ENCODE measurements at regions not wholly inside any gene's neighbourhood (a gene's known extent, or its start where the extent isn't known, plus 50 kb on each side); places are given as distances from the start of the nearest gene placed in this dataset.

DNA sequence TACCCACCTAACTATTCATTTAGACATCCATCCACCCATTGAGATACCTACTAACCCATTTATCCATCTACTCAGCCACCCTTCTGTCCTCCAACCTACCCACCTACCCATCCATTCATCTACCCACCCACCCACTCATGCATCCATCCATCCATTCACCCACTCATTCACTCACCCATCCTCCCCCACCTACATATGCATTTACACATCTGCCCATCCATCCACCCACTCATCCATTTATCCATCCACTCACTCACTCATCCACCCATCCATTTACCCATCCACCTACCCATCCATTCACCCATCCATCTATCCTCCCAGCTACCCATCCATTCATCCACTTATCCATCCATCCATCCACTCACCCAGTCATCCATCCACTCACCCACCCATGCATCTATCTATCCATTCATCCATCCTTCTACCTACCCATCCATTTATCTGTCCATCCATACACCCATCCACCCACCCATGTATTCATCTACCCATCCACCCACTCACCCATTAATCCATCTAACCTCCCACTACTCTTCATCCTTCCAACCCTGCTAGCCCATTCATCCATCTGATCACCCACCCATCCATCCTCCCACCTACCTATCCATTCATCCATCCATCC lies 378.7 kb downstream of the CTTN start:
- Histone ChIP-seq H3K4me3 (ENCODE audit: low read depth, low read length) (no peak overlapping the region), H3K4me1 (ENCODE audit: insufficient read depth) (no peaks in the 10 kb centered on the region), H3K36me3 (ENCODE audit: insufficient read depth) (no peaks in the 10 kb centered on the region), H3K27ac (ENCODE audit: low read depth) (no peak overlapping the region)
- DNase-seq (ENCODE audit: extremely low spot score): no peak

DNA sequence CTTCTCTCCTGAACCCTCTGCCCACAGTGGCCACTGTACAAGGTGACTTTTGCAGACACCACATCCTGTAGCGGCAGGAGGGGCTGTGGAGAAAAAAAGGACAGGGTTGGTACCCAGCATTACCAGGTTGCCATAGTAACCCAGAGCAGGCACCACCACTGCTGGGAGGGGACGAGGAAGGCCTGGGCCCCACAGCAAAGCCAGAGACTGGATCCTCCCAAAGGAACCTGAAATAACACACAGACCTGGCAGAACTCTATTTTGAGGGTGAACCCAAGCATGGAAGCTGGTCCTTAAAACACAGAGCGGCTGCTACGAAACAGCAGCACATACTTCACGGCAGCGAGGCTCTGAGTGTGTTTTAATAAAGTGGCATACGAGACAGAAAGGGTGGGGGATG lies 380.6 kb downstream of the CTTN start:
- Histone ChIP-seq H3K4me1 (ENCODE audit: insufficient read depth) (no peaks in the 10 kb centered on the region), H3K36me3 (ENCODE audit: insufficient read depth) (no peaks in the 10 kb centered on the region), H3K27ac (ENCODE audit: low read depth) (no peak overlapping the region), H3K4me3 (ENCODE audit: low read depth, low read length) (no peak overlapping the region)
- no peak for DNase-seq (ENCODE audit: extremely low spot score)
- WGBS: 63% methylated on average over 7 of the region's 7 CpGs

DNA sequence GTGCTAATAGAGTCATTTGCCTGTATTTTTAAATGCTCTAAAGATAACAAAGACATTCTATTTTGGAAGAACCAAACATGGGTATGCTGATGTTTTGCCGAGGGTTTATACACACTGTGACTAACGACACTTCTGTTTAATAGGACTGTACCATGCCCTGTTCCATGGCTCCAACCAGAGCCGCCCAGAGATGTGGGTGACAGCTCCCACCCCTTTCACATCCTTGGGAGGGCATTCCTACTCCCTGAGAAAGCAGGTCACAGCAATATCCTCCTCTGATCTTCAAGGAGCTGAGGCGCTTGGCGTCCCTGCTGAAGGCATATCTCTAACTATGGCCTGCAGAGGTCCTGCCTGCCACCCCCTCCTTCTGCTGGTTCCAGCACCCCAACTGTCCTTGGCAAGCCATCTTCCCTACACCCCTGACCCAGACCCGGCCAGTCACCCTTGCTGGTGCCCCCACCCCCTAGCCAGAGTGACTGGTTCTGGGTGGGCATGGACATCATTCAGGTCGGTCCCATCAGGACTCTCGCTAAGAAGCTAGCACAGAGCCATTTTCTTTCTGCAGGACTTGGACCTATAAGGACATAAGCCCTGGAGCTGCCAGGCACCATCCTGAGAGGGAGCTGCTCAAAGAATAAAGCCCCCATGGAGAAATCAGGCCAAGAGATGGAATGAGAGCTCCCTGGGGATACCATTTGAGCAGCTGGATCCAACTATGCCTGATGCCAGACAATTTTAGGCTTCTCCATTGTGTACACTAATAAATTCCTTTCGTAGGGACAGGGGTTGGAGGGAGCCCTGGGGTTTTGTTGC lies 381.3 kb downstream of the CTTN start:
- Histone ChIP-seq H3K36me3 (ENCODE audit: insufficient read depth) (no peaks in the 10 kb centered on the region), H3K27ac (ENCODE audit: low read depth) (no peak overlapping the region), H3K4me1 (ENCODE audit: insufficient read depth) (no peaks in the 10 kb centered on the region), H3K4me3 (ENCODE audit: low read depth, low read length) (no peak overlapping the region)
- no peak for DNase-seq (ENCODE audit: extremely low spot score)
- WGBS: 77% methylated on average over 9 of the region's 9 CpGs

DNA sequence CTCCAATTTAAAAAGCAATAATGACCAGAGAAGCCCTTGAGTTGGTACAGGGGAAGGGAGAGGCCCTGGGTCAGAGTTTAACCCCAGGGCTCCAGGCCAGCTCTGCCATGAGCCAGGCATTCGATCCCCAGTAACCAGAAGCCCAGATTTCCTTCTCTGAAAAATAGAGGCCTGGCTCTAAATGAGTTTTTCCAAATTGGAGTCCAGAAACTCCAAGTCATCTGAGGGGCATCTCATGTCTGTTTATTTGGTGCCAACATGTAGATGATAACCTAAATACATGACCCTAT lies 381.9 kb downstream of the CTTN start:
- Histone ChIP-seq H3K27ac (ENCODE audit: low read depth) (no peak overlapping the region), H3K36me3 (ENCODE audit: insufficient read depth) (no peaks in the 10 kb centered on the region), H3K4me3 (ENCODE audit: low read depth, low read length) (no peak overlapping the region), H3K4me1 (ENCODE audit: insufficient read depth) (no peaks in the 10 kb centered on the region)
- no peak for DNase-seq (ENCODE audit: extremely low spot score)
- 74% methylated on average over 1 of the region's 1 CpG for WGBS

DNA sequence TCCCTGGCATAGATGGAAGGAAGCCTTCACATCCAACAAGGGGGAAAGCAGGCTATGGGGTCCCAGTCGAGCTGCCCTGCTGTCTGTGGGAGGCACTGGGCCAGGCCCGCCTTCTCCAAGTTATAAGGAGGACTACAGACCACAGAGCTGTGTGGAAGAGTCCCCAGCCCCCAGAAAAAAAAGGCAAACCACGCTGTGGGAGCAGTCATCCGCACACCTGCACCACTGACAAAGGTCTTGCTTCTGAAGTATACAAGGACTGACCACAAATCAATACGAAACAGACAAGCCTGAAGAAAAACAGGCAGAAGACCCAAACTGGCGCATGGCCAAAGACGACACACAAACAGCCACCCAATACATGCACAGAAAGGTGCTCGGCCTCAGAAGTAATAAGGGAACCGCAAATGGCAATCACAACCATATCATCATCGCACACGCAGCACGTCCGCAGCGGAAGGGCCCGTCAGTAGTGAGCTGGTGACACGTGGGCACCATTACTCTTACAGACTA lies 384.1 kb downstream of the CTTN start:
- Histone ChIP-seq H3K36me3 (ENCODE audit: insufficient read depth) (no peaks in the 10 kb centered on the region), H3K4me3 (ENCODE audit: low read depth, low read length) (no peak overlapping the region), H3K27ac (ENCODE audit: low read depth) (no peak overlapping the region), H3K4me1 (ENCODE audit: insufficient read depth) (no peaks in the 10 kb centered on the region)
- WGBS: 85% methylated on average over 16 of the region's 16 CpGs
- no peak for DNase-seq (ENCODE audit: extremely low spot score)

DNA sequence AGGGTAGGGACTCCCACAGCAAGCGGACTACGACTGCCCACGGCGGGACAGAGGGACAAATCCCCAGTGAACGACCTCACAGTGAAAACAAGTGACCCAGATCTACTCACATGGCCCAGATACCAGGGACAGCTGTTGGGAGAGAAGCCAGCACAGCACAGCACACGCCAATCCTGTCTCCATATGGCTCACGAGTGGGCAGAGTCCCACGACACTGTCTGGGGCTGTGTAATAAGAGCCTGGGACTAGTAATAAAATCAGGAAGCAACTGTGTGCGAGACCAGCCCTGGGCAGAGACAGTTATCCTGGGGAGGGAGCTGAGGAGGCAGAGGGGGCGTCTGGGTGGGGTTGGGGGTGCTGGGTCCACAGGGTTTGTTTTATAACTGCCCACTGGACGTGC lies 385.0 kb downstream of the CTTN start:
- H3K36me3 ChIP-seq (ENCODE audit: insufficient read depth): no peaks in the 10 kb centered on the region
- no peak overlapping the region for H3K27ac ChIP-seq (ENCODE audit: low read depth)
- DNase-seq (ENCODE audit: extremely low spot score): no peak
- H3K4me3 ChIP-seq (ENCODE audit: low read depth, low read length): no peak overlapping the region
- H3K4me1 ChIP-seq (ENCODE audit: insufficient read depth): no peaks in the 10 kb centered on the region
- WGBS: 52% methylated on average over 11 of the region's 11 CpGs

DNA sequence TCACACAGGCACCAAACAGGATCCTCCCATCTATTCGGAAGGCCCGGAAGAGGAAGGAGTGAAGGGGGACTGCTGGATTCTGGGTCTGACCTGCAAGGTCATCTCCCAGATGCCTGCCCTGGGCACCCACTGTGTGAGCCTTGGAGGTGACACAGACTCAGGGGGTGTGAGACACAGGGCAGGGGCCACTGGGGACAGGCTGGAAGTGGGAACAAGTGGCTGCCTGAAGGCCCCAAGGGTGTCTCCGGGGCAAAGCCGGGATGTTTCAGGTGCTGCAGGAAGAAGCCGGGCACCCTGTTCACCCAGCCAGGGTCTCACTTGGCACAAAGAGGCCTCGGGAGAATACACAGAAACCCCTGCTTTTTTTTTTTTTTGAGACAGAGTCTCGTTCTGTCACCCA lies 385.5 kb downstream of the CTTN start:
- no peaks in the 10 kb centered on the region for H3K4me1 ChIP-seq (ENCODE audit: insufficient read depth)
- H3K27ac ChIP-seq (ENCODE audit: low read depth): no peak overlapping the region
- no peak overlapping the region for H3K4me3 ChIP-seq (ENCODE audit: low read depth, low read length)
- DNase-seq (ENCODE audit: extremely low spot score): no peak
- WGBS: 86% methylated on average over 7 of the region's 7 CpGs
- no peaks in the 10 kb centered on the region for H3K36me3 ChIP-seq (ENCODE audit: insufficient read depth)

DNA sequence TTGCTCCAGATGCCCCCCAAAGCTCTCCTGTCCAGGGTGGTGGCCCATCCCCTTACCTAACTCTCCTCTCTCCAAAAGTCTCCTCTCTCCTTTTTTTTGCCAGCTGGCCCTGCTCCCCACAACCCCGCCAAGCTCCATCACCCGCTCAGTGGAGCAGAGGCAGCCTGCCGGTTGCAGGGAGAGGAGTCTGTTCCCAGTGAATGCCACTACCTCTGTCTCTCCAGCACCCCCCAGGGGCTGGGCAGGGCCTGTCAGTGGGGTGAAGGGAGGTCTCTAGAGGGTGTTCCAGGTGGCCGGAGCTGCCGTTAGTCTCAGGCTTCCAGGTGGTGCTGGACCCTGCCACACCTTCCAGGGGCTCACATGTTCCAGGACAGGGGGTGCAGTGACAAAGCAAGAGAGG lies 387.0 kb downstream of the CTTN start:
- DNase-seq (ENCODE audit: extremely low spot score): no peak
- Histone ChIP-seq H3K4me1 (ENCODE audit: insufficient read depth) (no peaks in the 10 kb centered on the region), H3K36me3 (ENCODE audit: insufficient read depth) (no peaks in the 10 kb centered on the region), H3K4me3 (ENCODE audit: low read depth, low read length) (no peak overlapping the region), H3K27ac (ENCODE audit: low read depth) (no peak overlapping the region)
- 82% methylated on average over 5 of the region's 5 CpGs for WGBS

DNA sequence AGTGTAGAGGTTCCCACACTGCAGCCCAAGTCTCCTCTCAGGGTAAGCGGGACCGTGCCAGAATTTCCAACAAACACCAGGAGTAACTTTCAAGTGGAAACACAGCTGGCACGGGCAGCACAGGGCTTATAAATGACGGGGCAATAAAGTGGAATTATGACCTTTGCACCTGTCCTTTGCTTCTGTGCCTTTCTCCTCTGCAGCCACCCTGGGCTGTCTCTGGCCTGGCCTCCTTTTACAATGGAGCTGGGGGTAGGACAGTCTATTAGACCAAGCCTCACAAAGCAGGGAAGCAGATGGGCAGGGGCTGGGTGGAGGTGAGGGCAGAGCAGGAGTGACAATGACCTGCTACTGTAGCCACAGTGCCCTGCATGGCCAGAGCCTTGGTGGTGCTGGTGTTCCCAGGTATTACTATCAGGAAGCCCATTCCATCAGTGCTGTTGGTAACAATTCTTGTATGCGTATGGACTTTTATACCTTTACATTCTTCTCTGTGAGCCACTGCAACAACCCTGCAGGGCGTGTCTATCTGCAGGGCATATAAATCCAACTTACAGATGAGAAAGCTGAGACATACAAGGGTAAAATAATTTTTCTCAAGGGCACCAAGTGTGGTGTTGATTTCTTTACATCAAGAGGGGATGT lies 387.8 kb downstream of the CTTN start:
- WGBS: 70% methylated on average over 6 of the region's 6 CpGs
- H3K4me3 ChIP-seq (ENCODE audit: low read depth, low read length): no peak overlapping the region
- no peaks in the 10 kb centered on the region for H3K4me1 ChIP-seq (ENCODE audit: insufficient read depth)
- H3K27ac ChIP-seq (ENCODE audit: low read depth): no peak overlapping the region
- no peaks in the 10 kb centered on the region for H3K36me3 ChIP-seq (ENCODE audit: insufficient read depth)
- no peak for DNase-seq (ENCODE audit: extremely low spot score)

DNA sequence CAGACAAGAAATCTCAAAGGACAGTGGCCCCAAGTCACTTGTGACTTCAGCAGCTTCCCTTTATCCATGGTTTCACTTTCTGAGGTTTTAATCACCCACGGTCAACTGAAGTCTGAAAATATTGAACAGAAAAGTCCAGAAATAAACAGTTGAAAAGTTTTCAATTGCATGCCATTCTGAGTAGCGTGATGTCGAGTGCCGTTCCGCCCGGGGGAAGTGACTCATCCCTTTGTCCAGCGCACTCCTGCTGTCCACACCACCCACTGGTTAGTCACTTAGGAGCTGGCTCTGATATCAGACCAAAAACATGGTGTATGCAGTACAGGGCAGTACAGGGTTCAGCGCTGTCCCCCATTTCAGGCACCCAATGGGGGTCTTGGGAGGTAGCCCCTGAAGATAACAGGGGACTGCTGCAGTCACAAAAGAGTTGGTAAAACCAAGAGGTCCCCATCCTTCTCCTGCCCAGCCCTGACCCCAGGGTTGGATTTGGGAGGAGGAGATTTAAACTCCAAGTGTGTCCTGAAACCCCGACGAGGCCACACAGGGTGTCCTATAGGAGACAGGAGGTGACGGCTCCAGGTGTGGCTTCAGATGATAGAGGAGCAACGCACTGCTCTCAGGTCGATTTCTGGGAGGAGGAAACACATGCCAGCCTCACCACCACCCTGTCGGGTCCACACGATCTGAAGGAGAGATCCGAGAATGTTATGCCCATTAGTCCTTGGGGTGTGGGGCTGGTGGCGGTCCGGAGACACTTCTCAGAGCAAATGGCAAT lies 390.1 kb downstream of the CTTN start:
- Histone ChIP-seq H3K4me1 (ENCODE audit: insufficient read depth) (no peaks in the 10 kb centered on the region), H3K4me3 (ENCODE audit: low read depth, low read length) (no peak overlapping the region), H3K27ac (ENCODE audit: low read depth) (no peak overlapping the region), H3K36me3 (ENCODE audit: insufficient read depth) (no peaks in the 10 kb centered on the region)
- 85% methylated on average over 18 of the region's 18 CpGs for WGBS
- no peak for DNase-seq (ENCODE audit: extremely low spot score)

DNA sequence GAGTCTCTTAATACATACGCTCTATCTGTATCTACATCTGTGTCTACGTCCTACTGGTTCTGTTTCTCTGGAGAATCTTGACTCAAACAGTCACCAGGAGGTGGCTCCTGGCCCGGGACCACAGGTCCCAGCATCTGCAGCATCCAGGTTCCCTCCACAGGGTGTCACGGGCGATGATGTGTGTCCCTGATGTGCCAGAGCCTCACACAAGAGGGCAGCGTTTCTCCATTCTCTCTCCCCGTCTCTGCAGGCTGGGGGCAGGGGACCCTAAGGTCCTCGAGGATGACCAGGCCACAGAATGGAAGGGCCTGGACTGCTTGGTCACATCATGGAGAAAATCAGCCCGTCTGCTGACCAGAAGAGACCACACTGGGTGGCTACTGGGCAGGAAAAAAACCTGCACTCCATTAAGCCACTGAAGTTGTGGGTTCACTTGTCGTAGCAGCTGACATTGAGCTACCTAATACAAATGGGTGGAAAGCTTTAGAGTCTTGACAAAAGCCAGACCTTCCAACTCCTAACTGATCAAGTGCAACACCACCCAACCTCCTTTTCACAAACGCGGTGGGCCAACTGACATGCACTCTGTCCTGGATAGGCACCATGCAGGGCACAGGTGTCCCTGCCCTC lies 392.5 kb downstream of the CTTN start:
- Histone ChIP-seq H3K4me3 (ENCODE audit: low read depth, low read length) (no peak overlapping the region), H3K4me1 (ENCODE audit: insufficient read depth) (no peaks in the 10 kb centered on the region), H3K27ac (ENCODE audit: low read depth) (no peak overlapping the region), H3K36me3 (ENCODE audit: insufficient read depth) (no peaks in the 10 kb centered on the region)
- 72% methylated on average over 12 of the region's 12 CpGs for WGBS
- DNase-seq (ENCODE audit: extremely low spot score): no peak

DNA sequence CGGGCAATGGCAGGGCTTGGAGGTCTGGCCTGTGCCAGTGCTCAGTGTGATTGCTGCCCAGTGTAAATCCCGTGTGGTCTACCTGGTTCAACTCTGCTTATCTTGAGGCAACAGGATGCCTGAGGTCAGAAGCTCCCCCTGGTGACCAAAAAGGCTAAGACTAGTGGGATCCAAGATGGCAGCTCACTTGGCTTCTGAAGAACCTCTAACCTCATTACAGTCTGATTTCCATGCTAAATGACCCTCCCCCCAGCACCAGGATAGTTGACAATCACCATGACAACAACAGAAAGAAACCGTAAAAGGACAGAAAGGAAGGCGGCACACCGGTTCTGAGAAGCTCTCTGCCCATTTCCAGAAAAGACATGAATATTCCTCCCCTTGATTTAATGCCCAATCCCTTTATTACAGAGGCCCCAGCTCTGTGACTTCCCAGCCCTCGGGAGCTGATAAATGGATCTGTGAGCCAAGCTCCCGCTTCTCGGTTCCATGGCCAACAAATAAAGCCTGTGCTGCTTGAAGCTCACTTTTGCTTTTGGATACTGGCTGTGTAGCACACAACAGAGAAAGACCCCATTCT lies 398.4 kb downstream of the CTTN start:
- H3K27ac ChIP-seq (ENCODE audit: low read depth): no peak overlapping the region
- WGBS: 82% methylated on average over 8 of the region's 8 CpGs
- DNase-seq (ENCODE audit: extremely low spot score): no peak
- H3K36me3 ChIP-seq (ENCODE audit: insufficient read depth): no peaks in the 10 kb centered on the region
- no peaks in the 10 kb centered on the region for H3K4me1 ChIP-seq (ENCODE audit: insufficient read depth)
- H3K4me3 ChIP-seq (ENCODE audit: low read depth, low read length): no peak overlapping the region

DNA sequence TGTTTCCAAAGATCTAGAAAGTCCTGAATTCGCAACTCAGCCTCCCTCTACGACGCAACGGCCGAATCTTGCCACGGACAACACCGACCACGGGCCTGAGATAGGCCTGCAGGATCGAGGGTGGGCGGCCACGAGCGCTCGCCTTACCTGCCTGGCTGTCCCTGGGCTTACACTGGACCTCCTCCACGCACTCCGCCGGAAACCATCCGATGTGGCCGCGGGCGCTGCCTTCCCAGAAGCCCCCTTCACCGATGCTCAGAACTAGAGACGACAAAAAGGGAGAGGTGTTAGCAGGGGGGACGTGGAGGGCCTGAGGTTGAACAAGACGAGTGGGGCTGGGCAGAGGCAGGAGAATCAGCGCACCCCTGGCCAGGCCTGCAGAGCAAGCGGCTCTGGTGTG lies 400.0 kb downstream of the CTTN start:
- H3K4me3 ChIP-seq (ENCODE audit: low read depth, low read length): no peak overlapping the region
- H3K36me3 ChIP-seq (ENCODE audit: insufficient read depth): no peaks in the 10 kb centered on the region
- H3K27ac ChIP-seq (ENCODE audit: low read depth): no peak overlapping the region
- no peak for DNase-seq (ENCODE audit: extremely low spot score)
- no peaks in the 10 kb centered on the region for H3K4me1 ChIP-seq (ENCODE audit: insufficient read depth)
- WGBS: 90% methylated on average over 26 of the region's 26 CpGs
